SK-N-SH (cell line): ENCODE measurements at regions not wholly inside any gene's neighbourhood (a gene's known extent, or its start where the extent isn't known, plus 50 kb on each side); places are given as distances from the start of the nearest gene placed in this dataset.

Source experiments
- CTCF ChIA-PET: fragments of 300-600, 350-600 bp; formaldehyde crosslinking; extraction: SDS; loops from one replicate; lab custom pipeline; 2021; lab: Yijun Ruan, JAX
- POLR2A ChIA-PET: fragments of 350-600 bp; sonication (Branson Sonifier 250); formaldehyde crosslinking; extraction: SDS; loops from one replicate; lab custom pipeline; 2020; ENCODE audit warnings: antibody characterized with exemption, inconsistent platforms; lab: Yijun Ruan, JAX
- DNase-seq: peaks from one replicate; pipeline ENCODE4 v3.0.0; 2012
- H2AFZ ChIP-seq: fragments of 200-600 bp; sonication (generic); 2 replicates; pipeline ENCODE4 v1.8.1; 2016; ENCODE audit warnings: antibody characterized with exemption, mild to moderate bottlenecking, low read depth
- H3F3A ChIP-seq: fragments of 200-600 bp; sonication (generic); replicated peaks from 2 replicates; pipeline ENCODE3; 2016; ENCODE audit warnings: antibody characterized with exemption, mild to moderate bottlenecking; ENCODE audit not compliant: insufficient read depth
- H3K27ac ChIP-seq, 2 experiments: fragments of 200-500 bp in 1 of 2; fragments of 200-600 bp in 1 of 2; sonication (Bioruptor generic) in 1 of 2; sonication (generic), shearing (Covaris generic) in 1 of 2; 2 replicates each; pipeline versions ENCODE4 v1.5.1 to v1.6.1; 2014 to 2016; ENCODE audit warnings: low read depth in 2 of 2, inconsistent platforms in 1 of 2, low read length in 1 of 2, mild to moderate bottlenecking in 1 of 2, mixed read lengths in 1 of 2
- H3K27me3 ChIP-seq: fragments of 200-600 bp; sonication (generic), shearing (Covaris generic); 2 replicates; pipeline ENCODE4 v1.6.1; 2016; ENCODE audit warnings: mixed run types; ENCODE audit not compliant: insufficient read depth
- H3K36me3 ChIP-seq, 2 experiments: fragments of 200-500 bp in 1 of 2; fragments of 200-600 bp in 1 of 2; sonication (Bioruptor generic) in 1 of 2; sonication (generic) in 1 of 2; replicated peaks in 1 of 2; 2 replicates each; pipeline versions ENCODE3 to v1.5.1; 2014 to 2016; ENCODE audit warnings: low read length in 1 of 2, mild to moderate bottlenecking in 1 of 2; ENCODE audit not compliant: insufficient read depth in 2 of 2, control insufficient read depth in 1 of 2
- H3K4me1 ChIP-seq, 2 experiments: fragments of 200-500 bp in 1 of 2; fragments of 200-600 bp in 1 of 2; sonication (Bioruptor generic) in 1 of 2; sonication (generic), shearing (Covaris generic) in 1 of 2; 2 replicates each; pipeline versions ENCODE4 v1.5.1 to v1.6.1; 2014 to 2016; ENCODE audit warnings: low read depth in 1 of 2, low read length in 1 of 2, mixed run types in 1 of 2; ENCODE audit not compliant: insufficient read depth in 2 of 2, control insufficient read depth in 1 of 2
- H3K4me2 ChIP-seq: fragments of 200-600 bp; sonication (generic), shearing (Covaris generic); 2 replicates; pipeline ENCODE4 v1.6.1; 2017; ENCODE audit warnings: mixed run types
- H3K4me3 ChIP-seq, 2 experiments: fragments of 200-500 bp in 1 of 2; fragments of 200-600 bp in 1 of 2; sonication (Bioruptor generic) in 1 of 2; sonication (generic), shearing (Covaris generic) in 1 of 2; 2 replicates each; pipeline versions ENCODE4 v1.5.1 to v1.8.1; 2014 to 2016; ENCODE audit warnings: low read depth in 2 of 2, inconsistent platforms in 1 of 2, low read length in 1 of 2, mild to moderate bottlenecking in 1 of 2, mixed read lengths in 1 of 2, moderate library complexity in 1 of 2
- H3K79me2 ChIP-seq: fragments of 200-600 bp; sonication (generic); 2 replicates; pipeline ENCODE4 v1.8.1; 2017; ENCODE audit warnings: mild to moderate bottlenecking; ENCODE audit not compliant: insufficient read depth
- H3K9ac ChIP-seq: fragments of 200-600 bp; sonication (generic); 2 replicates; pipeline ENCODE4 v1.6.1; 2017; ENCODE audit warnings: mixed run types
- H3K9me2 ChIP-seq: fragments of 200-600 bp; sonication (generic); 2 replicates; pipeline ENCODE4 v1.6.1; 2017; ENCODE audit warnings: mixed run types
- H3K9me3 ChIP-seq: fragments of 200-600 bp; sonication (generic); 2 replicates; pipeline ENCODE4 v1.6.1; 2017; ENCODE audit warnings: mixed run types, mild to moderate bottlenecking, moderate library complexity
- H4K20me1 ChIP-seq: fragments of 200-600 bp; sonication (generic); 2 replicates; pipeline ENCODE4 v1.6.1; 2017; ENCODE audit warnings: mild to moderate bottlenecking, mixed run types; ENCODE audit not compliant: insufficient read depth
- ELF1 ChIP-seq: IDR thresholded peaks from 2 replicates; pipeline ENCODE4 v1.4.0; 2012
- FOXM1 ChIP-seq: IDR thresholded peaks from 2 replicates; pipeline ENCODE4 v1.4.0; 2012; ENCODE audit warnings: low read depth, mild to moderate bottlenecking
- JUND ChIP-seq: IDR thresholded peaks from 2 replicates; pipeline ENCODE4 v1.4.0; 2012
- MXI1 ChIP-seq: IDR thresholded peaks from 2 replicates; pipeline ENCODE4 v1.6.1; 2012; ENCODE audit warnings: mild to moderate bottlenecking, low read depth, low read length, improper control_type of control experiment
- NFIC ChIP-seq: IDR thresholded peaks from 2 replicates; pipeline ENCODE4 v1.4.0; 2012; ENCODE audit warnings: borderline replicate concordance
- SMC3 ChIP-seq: IDR thresholded peaks from 2 replicates; pipeline ENCODE4 v1.6.1; 2012; ENCODE audit warnings: low read depth, low read length, improper control_type of control experiment
- TCF12 ChIP-seq: IDR thresholded peaks from 2 replicates; pipeline ENCODE4 v1.4.0; 2012
- TEAD4 ChIP-seq: IDR thresholded peaks from 2 replicates; pipeline ENCODE4 v1.4.0; 2012; ENCODE audit warnings: mild to moderate bottlenecking, borderline replicate concordance; ENCODE audit not compliant: insufficient read depth
- WGBS: methylation state at CpG from one replicate; pipeline ENCODE4 v1.1.6; 2017; ENCODE audit warnings: low lambda C conversion rate; 5-methylcytosine and 5-hydroxymethylcytosine counted together
- TF ChIP-seq, protein P1 (sequence below): fragments of 150-350 bp; IDR thresholded peaks from 2 replicates; pipeline ENCODE4 v1.6.1; 2016; ENCODE audit warnings: mild to moderate bottlenecking, low read depth, low read length
- TF ChIP-seq, protein P2 (sequence below): IDR thresholded peaks from 2 replicates; pipeline ENCODE4; 2012
- TF ChIP-seq, protein P3 (sequence below): IDR thresholded peaks from 2 replicates; pipeline ENCODE4 v1.4.0; 2012; ENCODE audit warnings: low read depth, borderline replicate concordance

DNA sequence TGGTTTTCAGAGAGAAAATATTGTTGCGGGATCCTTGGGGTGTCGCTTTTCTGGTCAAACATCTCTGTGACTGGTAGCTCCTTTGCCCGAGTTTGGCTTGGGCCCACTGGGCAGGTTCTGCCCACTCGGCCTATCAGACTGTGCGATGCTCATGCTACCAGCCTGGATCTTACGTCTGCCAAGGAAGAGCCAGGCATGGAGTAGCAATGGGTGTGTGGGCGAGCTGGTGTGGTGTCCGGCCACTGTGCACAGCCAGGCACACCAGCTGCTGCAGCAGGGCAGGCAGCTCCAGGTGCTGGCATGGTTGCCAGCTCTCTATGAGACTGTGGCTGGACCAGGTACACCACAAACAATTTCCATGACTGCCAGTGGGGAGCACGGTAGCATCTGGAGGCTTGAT, 1351.8 kb upstream of the PCDH20 start:
- 79% methylated on average over 5 of the region's 9 CpGs for WGBS
- H2AFZ ChIP-seq = no peak overlapping the region
- H3K27ac ChIP-seq = no peak overlapping the region
- POLR2A ChIA-PET = no interaction called here
- no peak overlapping the region for H3K4me3 ChIP-seq
- no peaks in the 10 kb centered on the region for H3K36me3 ChIP-seq
- no peaks in the 10 kb centered on the region for H3F3A ChIP-seq
- CTCF ChIA-PET = no interaction called here
- no peaks in the 10 kb centered on the region for H3K27me3 ChIP-seq
- TF ChIP-seq TCF12 (no peak), NFIC (no peak)
- no peaks in the 10 kb centered on the region for H3K9me3 ChIP-seq
- no peaks in the 10 kb centered on the region for H3K4me1 ChIP-seq
- H3K79me2 ChIP-seq = no peaks in the 10 kb centered on the region
- H3K9ac ChIP-seq = no peak overlapping the region
- DNase-seq = no peak
- H4K20me1 ChIP-seq = no peaks in the 10 kb centered on the region
- H3K9me2 ChIP-seq = no peaks in the 10 kb centered on the region
- no peak overlapping the region for H3K4me2 ChIP-seq

DNA sequence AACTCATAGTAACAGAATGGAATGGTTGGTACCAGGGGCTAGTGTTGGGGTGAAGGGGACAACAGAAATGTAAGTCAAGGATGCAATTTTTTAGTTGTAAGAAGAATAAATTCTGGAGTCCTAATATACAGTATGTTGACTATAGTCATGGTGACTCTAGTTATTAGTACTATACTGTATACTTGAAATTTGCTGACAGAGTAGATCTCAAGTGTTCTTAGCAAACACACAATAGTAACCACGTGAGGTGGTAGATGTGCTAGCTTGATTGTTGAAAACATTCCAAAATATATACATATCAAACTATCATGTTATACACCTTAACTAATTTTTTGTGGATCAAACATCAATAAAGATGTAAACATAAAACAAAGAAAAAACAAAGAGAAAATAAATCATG, 1345.1 kb upstream of the PCDH20 start:
- no peaks in the 10 kb centered on the region for H4K20me1 ChIP-seq
- no peak overlapping the region for H2AFZ ChIP-seq
- H3K9ac ChIP-seq = no peak overlapping the region
- DNase-seq = no peak
- H3K4me3 ChIP-seq = no peak overlapping the region
- no peaks in the 10 kb centered on the region for H3K4me1 ChIP-seq
- ChIA-PET CTCF (no interaction called here), POLR2A (no interaction called here)
- H3K27me3 ChIP-seq = no peaks in the 10 kb centered on the region
- no peaks in the 10 kb centered on the region for H3K9me2 ChIP-seq
- H3K4me2 ChIP-seq = no peak overlapping the region
- no peaks in the 10 kb centered on the region for H3K9me3 ChIP-seq
- no peak overlapping the region for H3K27ac ChIP-seq
- no peaks in the 10 kb centered on the region for H3K36me3 ChIP-seq
- 30% methylated on average over 1 of the region's 1 CpG for WGBS
- H3K79me2 ChIP-seq = no peaks in the 10 kb centered on the region
- no peaks in the 10 kb centered on the region for H3F3A ChIP-seq
- TF ChIP-seq, protein P1, sequence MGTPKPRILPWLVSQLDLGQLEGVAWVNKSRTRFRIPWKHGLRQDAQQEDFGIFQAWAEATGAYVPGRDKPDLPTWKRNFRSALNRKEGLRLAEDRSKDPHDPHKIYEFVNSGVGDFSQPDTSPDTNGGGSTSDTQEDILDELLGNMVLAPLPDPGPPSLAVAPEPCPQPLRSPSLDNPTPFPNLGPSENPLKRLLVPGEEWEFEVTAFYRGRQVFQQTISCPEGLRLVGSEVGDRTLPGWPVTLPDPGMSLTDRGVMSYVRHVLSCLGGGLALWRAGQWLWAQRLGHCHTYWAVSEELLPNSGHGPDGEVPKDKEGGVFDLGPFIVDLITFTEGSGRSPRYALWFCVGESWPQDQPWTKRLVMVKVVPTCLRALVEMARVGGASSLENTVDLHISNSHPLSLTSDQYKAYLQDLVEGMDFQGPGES = no peak
- TF ChIP-seq TEAD4 = no peak
- no peak for TF ChIP-seq MXI1
- no peak for TF ChIP-seq ELF1
- no peak for TF ChIP-seq SMC3
- TF ChIP-seq, all 33 proteins: peak for 0

DNA sequence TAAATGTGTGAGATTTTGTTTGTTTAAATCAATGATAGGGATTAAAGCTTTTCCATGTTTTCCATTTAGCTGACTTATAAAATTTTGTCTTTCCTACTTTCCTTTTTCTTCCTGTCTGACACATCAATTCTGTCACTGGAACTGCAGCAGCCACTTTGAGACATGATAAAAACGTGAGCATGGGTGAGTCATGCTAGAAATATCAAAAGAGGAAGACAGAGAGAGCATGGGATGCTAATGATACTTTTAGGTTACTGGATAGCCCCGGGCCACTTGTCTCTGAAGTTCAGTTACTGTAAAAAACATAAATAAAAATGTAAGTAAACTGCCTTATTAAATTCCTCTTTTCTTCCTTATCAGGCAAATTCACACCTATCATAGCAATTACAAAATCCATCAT, 1332.0 kb upstream of the PCDH20 start:
- Histone ChIP-seq H3K9me3 (no peaks in the 10 kb centered on the region; the same call in 1 of the 2 replicates), H3K79me2 (no peaks in the 10 kb centered on the region), H3K9ac (no peak overlapping the region), H2AFZ (no peak overlapping the region; the same call in 1 of the 2 replicates), H3K4me2 (no peak overlapping the region), H3K36me3 (no peaks in the 10 kb centered on the region), H3K27ac (no peak overlapping the region), H3F3A (no peaks in the 10 kb centered on the region), H3K27me3 (no peaks in the 10 kb centered on the region), H4K20me1 (no peaks in the 10 kb centered on the region), H3K4me3 (no peak overlapping the region), H3K9me2 (no peaks in the 10 kb centered on the region), H3K4me1 (peaks cover 0 to 3% of the 10 kb centered on the region in 2 experiments; a peak in 1 of 4 replicates)
- ChIA-PET POLR2A (no interaction called here), CTCF (no interaction called here)
- DNase-seq = no peak
- WGBS = 0% methylated on average over 2 of the region's 2 CpGs
- TF ChIP-seq JUND (peak; percentile 11; the same call in 1 of the 2 replicates), FOXM1 (no peak)
- TF ChIP-seq, protein P2, sequence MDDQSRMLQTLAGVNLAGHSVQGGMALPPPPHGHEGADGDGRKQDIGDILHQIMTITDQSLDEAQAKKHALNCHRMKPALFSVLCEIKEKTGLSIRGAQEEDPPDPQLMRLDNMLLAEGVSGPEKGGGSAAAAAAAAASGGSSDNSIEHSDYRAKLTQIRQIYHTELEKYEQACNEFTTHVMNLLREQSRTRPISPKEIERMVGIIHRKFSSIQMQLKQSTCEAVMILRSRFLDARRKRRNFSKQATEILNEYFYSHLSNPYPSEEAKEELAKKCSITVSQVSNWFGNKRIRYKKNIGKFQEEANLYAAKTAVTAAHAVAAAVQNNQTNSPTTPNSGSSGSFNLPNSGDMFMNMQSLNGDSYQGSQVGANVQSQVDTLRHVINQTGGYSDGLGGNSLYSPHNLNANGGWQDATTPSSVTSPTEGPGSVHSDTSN = 0 out of 2 replicates have a peak, but pooled peaks have one; percentile 12
- TF ChIP-seq, protein P3, sequence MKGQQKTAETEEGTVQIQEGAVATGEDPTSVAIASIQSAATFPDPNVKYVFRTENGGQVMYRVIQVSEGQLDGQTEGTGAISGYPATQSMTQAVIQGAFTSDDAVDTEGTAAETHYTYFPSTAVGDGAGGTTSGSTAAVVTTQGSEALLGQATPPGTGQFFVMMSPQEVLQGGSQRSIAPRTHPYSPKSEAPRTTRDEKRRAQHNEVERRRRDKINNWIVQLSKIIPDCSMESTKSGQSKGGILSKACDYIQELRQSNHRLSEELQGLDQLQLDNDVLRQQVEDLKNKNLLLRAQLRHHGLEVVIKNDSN = no peak
